ENCODE measurements at regions not wholly inside any gene's neighbourhood (a gene's known extent, or its start where the extent isn't known, plus 50 kb on each side); places are given as distances from the start of the nearest gene placed in this dataset.

GRCh38 chr20:50311308-50312001, 120.8 kb downstream of the CEBPB start:
- Mint-ChIP-seq H3K27me3 (peaks cover 7% of the 10 kb centered on the region), H3K9me3 (no peaks in the 10 kb centered on the region), H3K4me3 (no peak overlapping the region), H3K4me1 (no peaks in the 10 kb centered on the region), H3K36me3 (ENCODE audit: low read depth) (no peaks in the 10 kb centered on the region), H3K27ac (no peak overlapping the region)
- TF ChIP-seq CTCF (IDR thresholded peaks at IDR 0.05) = no peak
- POLR2A ChIA-PET = no interaction called here
- DNase-seq (no peak), ATAC-seq (ENCODE audit: low read depth) (no peak)
- intact Hi-C loops (cut with micrococcal nuclease) = no loop called here
- CTCF ChIA-PET = no interaction called here

DNA sequence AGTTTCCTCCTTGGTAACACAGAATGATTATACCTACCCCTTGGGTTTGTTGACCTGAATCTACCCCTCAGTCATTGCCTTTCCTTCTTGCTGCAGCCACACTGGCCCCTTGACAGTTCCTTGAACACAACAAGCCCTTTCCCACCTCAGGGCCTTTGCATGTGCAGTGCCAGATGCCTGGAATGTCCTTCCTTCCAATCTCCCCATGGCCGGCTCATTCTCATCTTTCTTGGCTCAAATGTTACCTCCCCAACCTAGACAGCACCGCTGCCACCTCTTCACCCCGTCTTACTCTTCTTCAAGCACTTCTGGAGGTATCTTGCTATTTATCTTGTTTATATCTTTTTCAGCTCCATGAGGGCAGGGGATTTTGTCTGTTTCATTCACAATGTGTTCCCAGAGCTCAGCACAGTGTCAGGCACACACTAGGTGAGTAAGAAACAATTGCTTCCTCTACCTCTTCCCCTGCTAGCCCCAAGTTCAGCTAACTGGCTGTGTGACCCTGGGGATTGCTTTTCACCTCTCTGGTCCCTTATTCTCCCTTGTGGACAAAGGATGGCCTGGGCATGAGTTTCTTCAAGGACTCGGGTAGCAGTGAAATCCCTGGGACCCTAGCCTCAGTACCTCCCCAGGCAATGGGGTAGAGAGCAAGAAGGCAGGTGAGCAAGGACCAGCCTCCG, 121.5 kb downstream of the CEBPB start:
- no peak for DNase-seq
- intact Hi-C loops (cut with micrococcal nuclease) = no loop called here
- H3K9me3 Mint-ChIP-seq = no peaks in the 10 kb centered on the region
- ChIA-PET CTCF (no interaction called here), POLR2A (no interaction called here)
- H3K36me3 Mint-ChIP-seq (ENCODE audit: low read depth) = no peaks in the 10 kb centered on the region
- no peak overlapping the region for H3K4me3 Mint-ChIP-seq
- no peaks in the 10 kb centered on the region for H3K4me1 Mint-ChIP-seq
- ATAC-seq (ENCODE audit: low read depth) = no peak
- TF ChIP-seq CTCF (IDR thresholded peaks at IDR 0.05) = no peak
- H3K27me3 Mint-ChIP-seq = peaks cover 12% of the 10 kb centered on the region
- no peak overlapping the region for H3K27ac Mint-ChIP-seq

DNA sequence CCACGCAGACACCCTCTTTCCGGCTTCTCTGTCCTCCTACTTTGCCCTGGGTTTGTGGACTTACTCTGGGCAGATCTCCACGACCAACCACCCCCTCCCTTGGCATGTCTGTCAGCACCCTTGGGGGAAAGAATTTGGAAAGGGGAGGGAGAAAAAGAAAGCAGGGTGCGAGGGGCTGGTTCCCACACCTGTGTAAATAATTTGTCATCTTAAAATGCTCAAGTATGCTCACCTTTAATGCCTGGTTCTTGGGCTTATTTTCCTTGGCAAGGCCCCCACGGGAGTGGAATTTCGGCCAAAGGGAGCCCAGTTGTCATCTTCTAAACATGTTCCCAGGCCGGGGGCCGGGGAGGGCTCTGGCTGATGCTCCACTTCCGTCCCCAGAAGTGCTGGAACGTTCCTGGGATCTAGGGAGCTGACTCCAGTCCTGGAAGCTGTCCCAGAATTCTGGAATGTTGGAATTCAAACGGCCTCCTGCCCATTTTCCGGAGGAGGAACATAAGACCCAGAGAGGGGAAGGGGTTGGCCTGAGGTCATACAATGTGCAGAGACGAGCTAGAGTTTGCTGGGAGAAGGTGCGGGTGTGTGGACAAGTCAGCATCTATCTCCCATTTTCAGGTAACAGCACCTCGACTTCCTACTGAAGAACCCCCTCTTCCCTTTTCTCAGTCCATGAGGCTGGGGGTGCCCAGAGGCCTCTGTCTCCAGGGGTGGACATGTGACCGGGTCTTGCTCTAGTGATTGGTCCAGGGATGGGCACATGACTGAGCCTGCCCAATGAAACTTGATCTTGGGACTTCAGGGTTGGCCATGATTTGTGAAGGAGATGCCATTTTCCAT, 122.3 kb downstream of the CEBPB start:
- POLR2A ChIA-PET = no interaction called here
- ATAC-seq (ENCODE audit: low read depth) (no peak), DNase-seq (no peak)
- CTCF ChIA-PET = no interaction called here
- no peak for TF ChIP-seq CTCF (IDR thresholded peaks at IDR 0.05)
- no peaks in the 10 kb centered on the region for H3K36me3 Mint-ChIP-seq (ENCODE audit: low read depth)
- intact Hi-C loops (cut with micrococcal nuclease) = no loop called here
- H3K4me1 Mint-ChIP-seq = no peaks in the 10 kb centered on the region
- no peaks in the 10 kb centered on the region for H3K9me3 Mint-ChIP-seq
- H3K27ac Mint-ChIP-seq = no peak overlapping the region
- no peak overlapping the region for H3K4me3 Mint-ChIP-seq
- peaks cover 18% of the 10 kb centered on the region for H3K27me3 Mint-ChIP-seq

- no peak for TF ChIP-seq CTCF (IDR thresholded peaks at IDR 0.05)
- intact Hi-C loops (cut with micrococcal nuclease) = no loop called here
- no peak overlapping the region for H3K4me3 Mint-ChIP-seq
- H3K27me3 Mint-ChIP-seq = peaks cover 22% of the 10 kb centered on the region
- ChIA-PET CTCF (no interaction called here), POLR2A (no interaction called here)
- H3K9me3 Mint-ChIP-seq = no peaks in the 10 kb centered on the region
- ATAC-seq (ENCODE audit: low read depth) (no peak), DNase-seq (no peak)
- H3K4me1 Mint-ChIP-seq = no peaks in the 10 kb centered on the region
- H3K36me3 Mint-ChIP-seq (ENCODE audit: low read depth) = no peaks in the 10 kb centered on the region
- no peak overlapping the region for H3K27ac Mint-ChIP-seq
Observed at GRCh38 chr20:50313522-50313820, 122.8 kb downstream of the CEBPB start.

All from activated B cell treated with CpG ODN at 0.5 μM for 24 hours (primary cell).